Stimulated activated CD4-positive, alpha-beta T cell treated with anti-CD3 and anti-CD28 coated beads, Interleukin-15, amount 100 ng/mL, for 24 hours (primary cell): ENCODE measurements at regions not wholly inside any gene's neighbourhood (a gene's known extent, or its start where the extent isn't known, plus 50 kb on each side); places are given as distances from the start of the nearest gene placed in this dataset.

Experiments used
- DNase-seq: peaks from one replicate; pipeline ENCODE4 v3.0.0-alpha.2; 2020

DNA sequence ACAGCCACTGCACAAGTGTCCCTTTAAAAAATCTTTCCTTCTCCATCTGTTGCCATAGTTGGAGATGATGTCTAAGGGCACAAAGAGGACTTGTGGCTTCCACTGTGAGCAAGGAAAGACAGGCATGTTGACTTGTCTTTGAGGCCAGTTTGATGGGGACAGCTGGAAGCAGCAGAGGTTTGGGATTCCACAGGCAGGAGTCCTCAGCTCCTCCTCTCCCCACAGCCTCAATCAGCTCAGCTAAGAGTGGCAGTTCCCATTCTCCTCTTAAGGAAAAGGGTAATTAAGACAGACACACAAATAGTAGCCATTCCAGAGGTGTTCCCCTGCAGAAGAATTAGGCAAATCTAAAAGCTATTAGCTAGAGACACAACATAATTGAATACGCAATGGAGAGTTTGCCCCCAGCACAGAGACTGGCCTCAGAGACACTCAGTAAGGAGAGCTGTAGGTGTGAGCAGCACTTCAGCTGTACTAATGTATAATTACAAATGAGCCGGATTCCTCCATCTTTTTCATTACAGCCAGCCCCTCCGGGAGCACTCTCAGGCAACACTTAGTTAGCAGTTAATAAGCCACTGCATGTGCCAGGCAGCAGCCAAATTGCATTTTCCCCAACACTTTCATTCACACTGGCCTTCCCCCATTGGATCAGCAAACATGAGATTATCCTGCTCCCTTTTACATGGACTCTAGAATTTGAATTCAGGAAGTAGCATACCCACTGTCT, 434.0 kb downstream of the FOXO1 start:
- DNase-seq, result no peak

DNA sequence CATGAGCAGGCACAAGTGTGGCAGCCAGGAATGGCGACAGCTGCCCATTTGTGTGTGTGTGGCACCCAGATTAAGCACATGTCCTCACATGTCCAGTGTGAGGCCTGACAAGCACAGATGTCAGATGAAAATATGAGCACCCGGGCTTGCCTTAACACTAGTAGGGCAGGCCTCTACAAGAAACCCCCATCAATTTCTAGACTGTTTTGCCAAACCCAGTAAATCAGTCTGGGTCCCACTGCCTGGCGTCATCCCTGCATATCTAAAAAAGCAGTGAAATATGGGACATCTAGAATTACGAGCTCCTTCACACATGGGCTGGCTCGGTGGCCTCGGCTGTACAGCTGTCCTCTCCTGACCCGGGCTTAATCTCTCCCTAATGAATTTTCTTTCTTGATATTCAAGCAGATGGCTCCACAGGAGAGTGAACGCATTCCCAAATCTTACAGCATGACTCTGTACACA, 432.7 kb downstream of the FOXO1 start:
- no peak for DNase-seq

DNA sequence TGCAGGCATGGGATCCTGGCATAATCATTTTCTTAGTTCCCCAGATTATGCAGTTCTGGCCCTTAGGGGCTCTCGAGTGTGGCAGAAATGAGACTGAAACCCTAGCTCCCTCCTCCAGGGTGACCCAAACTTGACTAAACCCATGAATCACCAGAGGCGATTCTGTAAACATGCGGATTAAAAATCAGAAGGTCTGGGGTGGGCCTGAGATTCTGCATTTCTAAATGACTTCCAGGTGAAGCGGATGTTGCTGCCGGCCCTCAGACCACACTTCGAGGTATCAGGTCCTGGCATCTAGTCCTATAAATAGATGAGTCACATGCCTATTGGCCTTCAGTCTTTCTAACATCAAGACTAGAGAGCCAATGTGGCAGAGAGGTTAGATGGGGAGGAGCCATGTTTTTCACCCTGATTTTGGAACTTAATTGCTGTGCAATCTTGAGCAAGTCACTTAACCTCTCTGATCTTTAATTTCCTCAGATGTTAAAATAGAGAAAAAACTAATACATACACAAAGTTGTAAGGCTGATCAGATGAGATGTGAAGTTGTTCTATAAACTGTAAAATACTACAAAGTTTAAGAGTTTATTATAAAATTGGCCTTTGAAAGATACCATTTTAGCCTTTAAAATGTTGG, 431.2 kb downstream of the FOXO1 start:
- DNase-seq, result no peak

DNA sequence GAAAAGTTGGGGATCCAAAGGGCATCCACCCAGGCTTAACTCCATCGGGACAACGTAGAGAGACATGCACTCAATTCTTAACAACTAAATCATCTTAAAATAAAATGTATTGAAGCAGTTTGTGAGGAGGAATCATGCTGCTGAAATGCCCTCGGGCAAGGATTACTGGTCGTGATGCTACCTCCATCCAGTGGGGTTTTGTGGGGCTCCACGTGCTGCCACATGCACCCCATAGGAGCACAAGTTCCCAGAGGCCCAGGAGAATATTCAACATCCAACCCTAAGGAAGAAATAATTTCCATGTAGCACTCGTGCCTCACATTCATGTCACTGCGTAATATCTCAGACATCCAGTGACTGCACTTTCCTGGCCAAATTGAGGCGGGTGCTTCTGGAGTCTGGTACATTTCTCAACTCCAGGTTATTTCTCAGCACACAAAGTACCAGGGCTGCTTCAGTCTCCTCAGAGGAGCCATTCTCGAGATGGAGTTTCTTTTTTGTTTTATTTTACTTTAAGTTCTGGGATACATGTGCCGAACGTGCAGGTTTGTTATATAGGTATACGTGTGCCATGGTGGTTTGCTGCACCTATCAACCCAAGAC, 429.8 kb downstream of the FOXO1 start:
- DNase-seq, result no peak

DNA sequence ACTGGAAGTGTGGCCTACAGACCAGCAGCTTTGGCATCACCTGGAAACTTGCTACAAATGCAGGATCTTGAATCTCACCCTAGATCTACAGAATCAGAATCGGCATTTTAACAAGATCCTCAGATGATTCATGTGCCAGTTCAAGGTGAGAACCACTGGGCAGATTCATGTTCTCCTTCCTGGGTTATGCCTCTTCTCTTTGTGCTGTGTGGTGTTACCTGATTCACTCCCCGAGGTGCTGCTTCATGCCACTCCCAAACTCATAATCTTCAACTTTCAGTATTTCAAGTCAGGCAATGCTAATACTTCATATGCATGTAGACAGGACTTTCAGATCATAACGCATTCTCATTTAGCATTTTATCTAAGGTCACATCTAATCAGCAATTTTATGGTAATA, 427.7 kb downstream of the FOXO1 start:
- DNase-seq, result no peak

DNA sequence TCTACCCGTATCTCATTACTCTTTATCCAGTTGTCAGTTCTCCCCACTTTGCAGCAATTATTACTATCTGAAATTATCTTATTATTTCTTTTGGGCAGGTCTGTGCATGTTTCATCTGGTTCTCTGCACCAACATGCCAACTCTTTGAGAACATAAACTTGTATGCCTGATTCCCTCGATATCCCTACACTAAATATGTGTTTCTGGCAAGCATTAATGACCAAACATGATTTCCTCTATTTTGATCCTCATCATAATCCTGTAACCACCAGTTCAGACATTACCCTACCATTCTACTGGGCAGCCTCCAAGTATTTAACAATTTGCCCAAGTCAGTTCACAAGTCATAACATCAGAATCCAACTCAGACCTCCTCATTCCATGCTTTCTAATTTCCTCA, 426.1 kb downstream of the FOXO1 start:
- no peak for DNase-seq

DNA sequence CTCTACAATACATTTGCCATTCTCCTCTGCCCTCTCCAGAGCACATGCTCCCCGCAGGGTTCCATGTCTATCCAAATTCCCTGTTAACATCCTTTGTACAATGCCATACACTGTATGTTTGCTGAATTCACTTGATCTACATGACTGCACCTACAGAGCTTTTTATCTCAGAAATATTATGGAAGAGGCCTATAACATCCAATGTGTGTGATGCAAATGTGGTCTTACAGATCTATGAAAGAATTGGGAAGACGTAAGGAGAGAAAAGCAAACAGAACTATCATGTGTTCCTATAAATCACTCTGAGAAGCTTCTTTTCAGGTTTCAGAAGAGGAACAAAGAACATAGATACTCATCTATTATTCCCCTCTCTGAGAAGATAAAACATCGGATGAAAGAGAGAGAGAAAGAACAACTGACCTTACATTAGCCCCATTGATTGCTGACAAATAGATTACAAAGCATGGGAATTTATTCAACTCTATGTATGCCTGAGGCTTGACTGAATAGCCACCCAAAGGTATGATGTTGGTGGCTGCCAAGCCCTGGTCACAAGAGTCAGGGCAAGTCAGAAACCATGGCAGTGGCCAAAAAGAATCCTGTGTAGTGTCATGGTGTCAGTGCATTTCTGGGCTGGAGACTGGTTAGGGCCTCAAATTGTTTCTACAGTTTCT, 425.2 kb downstream of the FOXO1 start:
- no peak for DNase-seq

DNA sequence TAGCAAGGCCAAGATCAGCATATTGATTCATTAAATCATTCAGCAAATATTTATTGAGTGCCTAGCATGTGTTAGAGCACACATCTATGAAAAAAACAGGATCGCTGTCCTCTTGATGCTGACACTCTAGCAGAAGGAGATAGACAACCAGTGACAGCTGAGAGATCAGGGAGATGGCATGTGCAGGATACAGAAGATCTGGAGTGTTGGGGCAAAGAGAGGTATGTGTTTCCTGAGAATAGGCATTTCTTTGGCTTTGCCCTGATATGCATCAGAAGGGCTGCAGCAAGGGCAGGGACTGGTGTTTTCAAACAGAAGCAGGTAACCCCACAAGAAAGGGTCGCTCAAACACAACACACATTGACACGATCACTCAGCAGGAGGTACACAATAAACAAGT, 423.4 kb downstream of the FOXO1 start:
- DNase-seq, result no peak

DNA sequence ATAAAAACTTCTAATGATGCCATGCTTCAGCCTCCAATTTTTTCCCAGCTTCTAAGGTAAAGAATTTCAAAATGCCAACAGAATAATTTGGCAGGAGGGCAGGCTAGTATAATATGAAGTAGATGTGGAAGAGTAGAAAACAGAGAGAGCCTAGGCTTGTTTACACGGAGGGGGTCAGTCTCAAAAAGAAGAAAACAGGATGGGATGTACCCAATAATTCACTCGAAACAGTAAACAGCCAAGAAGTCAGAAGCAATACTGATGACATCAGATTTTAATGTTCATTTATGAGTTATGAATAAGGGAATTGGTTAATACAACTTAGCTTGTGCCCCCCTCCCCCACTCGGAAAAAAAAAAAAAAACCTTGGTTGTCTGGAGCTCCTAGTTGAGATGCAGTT, 422.5 kb downstream of the FOXO1 start:
- no peak for DNase-seq

DNA sequence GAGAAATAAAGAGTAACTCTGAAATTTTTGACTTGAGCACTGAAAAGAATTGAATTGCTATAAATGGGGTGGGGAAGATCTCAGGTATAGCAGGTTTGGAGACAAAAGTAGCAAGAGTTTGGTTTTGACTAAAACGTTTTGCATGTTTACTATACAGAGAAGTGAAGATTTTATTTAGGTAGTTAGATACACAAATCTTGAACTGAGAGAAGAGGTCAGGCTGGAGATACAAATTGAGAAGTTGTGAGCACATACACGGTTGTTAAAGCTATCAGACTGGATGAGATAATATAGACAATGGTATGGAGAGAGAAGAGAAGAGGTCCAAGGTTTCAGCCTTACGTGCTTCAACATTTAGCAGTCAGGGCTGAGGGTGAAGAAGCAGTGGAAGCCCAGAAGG, 420.9 kb downstream of the FOXO1 start:
- DNase-seq, result no peak

DNA sequence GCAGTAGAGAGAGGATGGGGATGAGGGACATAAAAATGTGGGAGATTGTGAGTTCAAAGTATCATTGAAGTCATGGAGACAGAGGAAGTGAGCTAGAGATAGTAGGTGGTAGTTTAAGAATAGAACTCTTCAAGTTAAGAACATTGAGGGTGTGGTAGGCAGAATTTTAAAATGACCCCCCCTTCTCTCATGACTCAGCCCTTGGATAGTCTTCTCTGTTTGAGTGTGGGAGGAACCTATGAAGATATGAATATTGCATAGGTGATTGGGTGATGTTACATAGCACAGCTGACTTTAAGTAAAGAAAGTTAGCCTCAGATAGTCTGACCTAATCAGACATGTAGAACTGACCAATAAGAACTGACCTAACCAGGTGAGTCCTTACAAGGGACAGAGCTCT, 418.6 kb downstream of the FOXO1 start:
- DNase-seq, result no peak

DNA sequence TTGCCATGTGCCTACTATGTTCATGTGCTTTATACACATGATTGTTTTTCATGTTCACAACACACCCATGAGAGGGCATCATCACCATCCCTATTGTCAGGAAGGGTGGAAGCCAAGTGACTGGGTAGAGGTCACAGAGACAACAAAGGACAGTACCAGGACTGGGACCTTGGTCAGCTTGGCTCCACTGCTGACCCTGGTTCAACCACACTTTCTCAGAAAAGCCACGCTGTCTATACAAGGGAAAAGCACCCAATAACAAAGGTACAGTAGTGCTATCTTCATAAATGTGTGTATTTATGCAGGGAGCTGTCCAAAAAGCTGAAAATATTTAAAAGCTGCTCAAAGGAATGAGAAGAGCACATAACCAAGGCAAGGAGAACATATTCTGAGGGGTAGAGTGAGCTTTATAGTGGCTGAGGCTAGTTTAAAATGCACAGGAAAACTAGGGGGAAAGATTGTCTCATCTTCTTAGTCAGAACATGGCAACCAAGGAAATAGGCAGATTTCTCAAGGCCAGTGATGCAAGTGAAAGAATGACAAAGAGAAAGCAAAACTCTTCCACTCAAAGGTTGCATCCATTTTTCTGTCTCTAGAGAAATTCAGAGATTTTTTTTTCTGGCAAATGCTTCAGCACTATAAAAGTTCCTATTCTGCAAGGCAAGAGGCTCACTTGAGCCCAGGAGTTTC, 415.0 kb downstream of the FOXO1 start:
- no peak for DNase-seq

DNA sequence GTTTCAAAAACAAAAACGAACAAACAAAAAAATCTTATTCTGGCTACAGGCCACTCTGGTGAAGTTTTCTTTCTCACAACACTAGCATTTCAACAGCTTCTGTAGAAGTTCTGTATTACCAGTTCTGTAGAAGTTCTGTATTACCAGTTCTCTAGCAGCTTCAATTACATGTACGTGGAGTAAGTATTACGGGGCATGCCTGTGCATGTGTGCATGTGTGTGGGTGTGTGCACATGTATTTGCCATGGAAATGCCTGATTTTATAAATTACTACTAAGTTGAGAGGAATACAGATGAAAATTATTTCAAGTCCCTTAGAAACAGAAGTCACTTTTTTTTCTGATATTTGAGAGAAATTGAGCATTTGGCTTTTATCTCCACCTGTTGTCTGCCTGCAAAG, 414.2 kb downstream of the FOXO1 start:
- DNase-seq, result no peak

DNA sequence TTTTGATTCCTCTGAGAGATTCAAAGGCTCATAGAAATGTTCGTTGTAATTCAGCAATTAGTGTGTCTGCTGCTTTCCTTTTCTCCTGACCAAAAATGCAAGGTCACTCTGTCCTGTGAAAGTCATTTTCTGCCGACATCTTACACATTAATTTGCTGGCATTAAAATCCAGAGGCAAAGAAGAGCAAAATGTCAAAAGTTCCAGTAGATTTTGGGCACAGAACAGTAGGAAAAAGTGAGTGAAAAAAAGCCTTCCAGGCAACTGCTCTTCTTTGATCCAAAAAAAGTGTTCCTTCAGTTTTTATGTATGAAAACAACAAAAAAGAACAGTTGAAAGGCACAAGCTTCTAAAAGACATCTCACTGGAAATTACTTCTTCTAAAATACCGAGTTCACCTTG, 413.8 kb downstream of the FOXO1 start:
- DNase-seq, result no peak

DNA sequence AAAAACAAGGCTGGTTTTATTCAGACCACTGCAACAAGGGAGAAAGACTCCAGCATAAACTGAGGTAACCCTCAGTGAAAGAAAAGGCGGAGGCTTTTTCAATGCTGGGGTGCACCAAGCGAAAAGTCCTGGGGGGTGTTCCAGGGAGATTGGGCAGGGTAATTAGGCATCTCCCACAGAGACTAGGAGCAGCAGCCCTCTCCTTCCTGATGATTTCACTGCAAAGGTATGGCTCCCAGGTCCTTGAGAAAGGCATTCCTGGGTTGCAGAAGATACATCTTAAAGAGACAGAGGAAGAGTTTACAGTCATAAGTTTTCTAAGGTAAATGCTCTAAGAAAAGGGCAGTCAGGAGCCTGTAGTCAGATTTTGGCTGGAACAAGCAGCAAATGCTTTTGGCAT, 412.0 kb downstream of the FOXO1 start:
- no peak for DNase-seq

DNA sequence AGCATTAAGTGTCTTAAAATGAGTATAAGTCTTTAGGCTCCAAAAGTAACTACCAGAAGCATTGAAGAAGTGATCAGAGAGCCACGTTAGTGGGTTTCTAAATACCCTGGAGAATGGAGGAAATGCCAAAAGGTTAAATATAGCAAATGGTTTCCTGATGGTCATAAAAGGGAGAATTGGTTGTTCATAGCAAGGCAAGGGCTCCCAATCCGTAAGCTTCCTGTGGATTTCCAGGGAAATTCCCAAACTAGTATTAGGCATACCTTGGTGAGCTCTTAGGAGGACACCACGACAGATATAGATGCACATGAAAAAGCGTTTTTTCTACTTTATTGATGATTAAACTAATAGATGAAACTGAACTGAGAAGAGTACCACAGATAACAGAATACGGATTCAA, 410.9 kb downstream of the FOXO1 start:
- no peak for DNase-seq

DNA sequence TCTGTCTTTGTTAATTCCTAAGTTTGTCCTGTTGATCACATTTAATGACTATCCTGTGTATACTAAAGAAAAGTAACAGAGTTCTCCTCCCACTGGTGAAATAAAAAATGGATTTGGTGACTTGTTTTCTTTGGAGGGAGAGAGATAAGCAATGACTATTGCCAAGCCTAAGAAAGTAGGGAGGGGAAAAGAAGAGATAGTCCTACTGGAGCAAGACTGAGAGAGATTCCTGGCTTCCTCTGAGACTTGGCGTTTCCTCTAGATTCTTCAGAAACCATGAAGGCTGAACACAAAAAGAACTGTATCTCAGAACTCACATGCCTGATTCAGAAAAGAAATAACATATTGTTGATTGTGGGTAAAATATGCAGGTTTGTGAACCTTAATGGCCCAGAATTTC, 406.5 kb downstream of the FOXO1 start:
- no peak for DNase-seq

DNA sequence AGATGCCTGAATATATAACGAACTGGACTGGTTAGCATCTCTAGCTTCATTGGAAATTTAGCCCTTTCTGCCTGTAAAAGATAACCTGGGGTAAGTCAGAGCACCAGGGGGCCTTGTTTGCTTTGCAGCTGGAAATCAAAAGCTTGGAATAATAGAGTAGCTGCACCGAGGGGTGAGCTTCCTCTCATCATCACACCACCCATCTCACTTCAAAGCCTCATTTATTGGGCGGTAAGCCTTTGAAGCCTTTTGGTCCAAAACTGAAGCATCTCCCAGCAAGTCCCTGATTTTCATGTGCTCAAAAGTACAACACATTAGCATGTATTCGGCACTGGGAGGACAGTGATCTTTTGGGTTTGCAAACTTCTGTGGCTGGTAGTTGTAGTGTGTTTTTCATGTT, 405.1 kb downstream of the FOXO1 start:
- no peak for DNase-seq

DNA sequence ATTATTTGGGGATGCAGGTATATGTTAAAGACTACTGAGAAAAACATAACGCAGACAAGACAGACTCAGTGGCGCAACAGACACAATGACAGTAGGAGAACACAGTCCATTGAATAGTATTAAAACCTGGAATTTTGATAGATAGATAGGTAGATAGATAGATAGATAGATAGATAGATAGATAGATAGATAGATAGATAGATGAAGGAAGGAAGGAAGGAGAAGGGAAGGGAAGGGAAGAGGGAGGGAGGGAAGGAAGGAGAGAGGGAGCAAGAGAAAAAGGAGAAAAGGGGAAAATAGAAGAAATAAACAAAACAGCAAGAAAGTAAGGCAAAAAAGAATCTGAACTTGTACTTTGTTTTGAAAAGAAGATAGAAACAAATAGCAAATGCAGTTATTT, 404.5 kb downstream of the FOXO1 start:
- no peak for DNase-seq

DNA sequence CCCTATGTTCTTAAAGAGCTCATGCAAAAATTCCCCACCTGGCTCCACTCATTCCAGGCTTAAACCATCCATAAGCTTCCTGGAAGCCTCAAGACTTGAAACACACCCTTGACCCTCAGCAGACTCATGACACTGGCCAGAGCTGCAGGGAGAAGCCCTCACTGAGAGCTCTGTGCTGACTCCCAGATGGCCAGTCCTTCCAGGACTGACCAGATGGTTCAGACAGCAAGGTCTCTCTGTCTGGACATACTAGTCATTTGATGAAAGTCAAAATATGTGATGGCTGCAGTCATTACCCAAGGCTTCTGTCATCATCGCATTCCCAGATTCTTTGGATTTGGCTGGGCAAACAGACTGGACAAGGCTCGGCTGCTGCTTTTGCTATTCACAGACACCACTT, 397.4 kb downstream of the FOXO1 start:
- DNase-seq, result no peak

DNA sequence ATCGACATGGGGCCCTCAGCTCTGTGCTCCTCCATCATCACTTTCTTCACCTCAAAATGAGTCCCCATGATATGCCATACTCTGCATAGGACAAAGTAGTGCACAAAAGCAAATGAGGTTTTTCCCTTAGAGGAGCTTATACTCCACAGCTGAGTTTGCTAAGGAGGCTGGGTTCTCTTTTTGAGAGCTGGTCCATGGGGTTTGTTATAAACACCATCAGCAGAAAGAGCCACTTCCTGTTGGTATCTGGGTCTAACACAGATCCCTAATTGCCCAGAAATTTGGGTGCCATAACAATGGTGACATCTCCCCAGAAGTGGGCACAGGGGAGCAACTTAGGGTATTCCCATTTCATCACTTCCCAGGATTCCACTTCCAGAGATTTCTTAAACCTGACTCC, 395.7 kb downstream of the FOXO1 start:
- DNase-seq, result no peak

DNA sequence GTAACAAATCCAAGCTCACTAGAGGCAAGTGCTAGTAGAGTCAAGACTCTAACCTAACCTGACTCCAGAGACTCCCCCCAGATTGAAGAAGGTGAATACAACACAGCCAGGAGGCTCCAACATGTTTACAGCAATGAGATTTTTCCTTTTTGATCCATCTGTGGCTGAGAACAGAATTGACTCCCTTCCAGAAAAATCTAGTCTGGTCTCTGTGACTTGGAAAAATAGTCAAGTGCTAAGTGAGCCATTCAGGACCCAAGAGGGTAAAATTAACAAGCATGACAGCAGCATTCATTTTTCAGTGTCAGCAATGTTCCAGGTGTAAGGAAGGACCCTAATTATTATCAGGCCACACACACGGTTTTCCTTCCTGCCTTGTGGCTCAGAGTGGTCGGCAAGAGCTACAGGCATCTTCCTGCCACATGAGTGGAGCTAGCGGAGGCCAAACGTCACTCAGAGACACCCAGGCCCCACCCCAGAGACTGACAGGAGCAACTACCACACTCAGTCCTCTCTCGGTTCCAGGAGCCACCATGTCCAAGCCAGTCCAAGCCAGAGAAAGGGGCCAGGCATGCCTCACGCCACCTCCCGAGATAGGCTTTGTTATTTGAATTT, 395.1 kb downstream of the FOXO1 start:
- no peak for DNase-seq
